HG03095 (cell line): ENCODE measurements at regions not wholly inside any gene's neighbourhood (a gene's known extent, or its start where the extent isn't known, plus 50 kb on each side); places are given as distances from the start of the nearest gene placed in this dataset.
"Not testable (repeated sequence)": the region's sequence is repeated elsewhere in the genome, so short reads cannot be mapped to it uniquely, and the experiment has no call there.

ENCODE experiments used
- ATAC-seq: cut with Tn5 transposase; IDR thresholded peaks from one replicate; pipeline ENCODE4 v1.9.1; 2021; ENCODE audit warnings: moderate library complexity; ENCODE audit not compliant: unreplicated experiment

DNA sequence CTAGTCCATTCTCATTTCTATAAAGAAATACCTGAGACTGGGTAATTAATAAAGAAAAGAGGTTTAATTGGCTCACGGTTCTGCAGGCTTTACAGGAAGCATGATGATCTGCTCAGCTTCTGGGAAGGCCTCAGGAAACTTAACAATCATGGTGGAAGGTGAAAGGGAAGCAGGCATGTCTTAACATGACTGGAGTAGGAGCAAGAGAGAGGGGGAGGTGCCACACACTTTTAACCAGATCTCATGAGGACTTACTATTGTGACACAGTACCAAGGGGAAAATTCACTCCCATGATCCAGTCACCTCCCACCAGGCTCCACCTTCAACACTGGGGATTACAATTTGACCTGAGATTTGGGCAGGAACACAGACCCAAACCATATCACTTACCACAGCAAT is 310.1 kb downstream of the SH3GL2 start:
- not testable (repeated sequence) for ATAC-seq

DNA sequence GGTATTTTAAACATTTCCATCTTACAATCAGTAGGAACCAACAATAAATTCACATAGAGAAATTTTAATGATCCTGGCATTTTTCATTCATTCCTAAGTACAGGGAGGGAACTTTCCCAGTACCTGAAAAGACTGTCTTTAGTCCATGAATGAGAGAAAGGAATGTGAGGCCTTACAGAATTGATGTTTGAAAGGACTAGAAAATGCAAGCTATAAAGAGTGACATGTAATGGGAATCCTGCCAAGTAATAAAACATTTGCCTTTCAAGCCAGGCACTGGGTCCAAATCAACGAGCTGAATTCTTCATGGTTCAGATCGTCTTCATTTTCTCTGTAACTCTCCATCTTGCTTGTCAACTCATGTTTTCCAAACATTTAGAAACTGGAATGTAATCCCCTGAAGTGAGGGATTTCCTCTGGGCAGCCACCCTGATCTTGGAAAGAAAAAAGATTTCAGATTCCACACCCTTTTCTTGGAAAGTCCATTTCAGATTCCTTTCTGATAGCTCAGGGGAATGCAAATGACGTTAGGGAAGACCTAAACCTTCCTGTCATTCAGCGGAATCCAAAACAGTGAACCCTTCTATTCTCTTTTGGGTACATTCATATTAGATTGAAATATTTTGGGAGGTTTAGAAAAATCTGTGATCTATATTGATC is 315.8 kb downstream of the SH3GL2 start:
- no peak for ATAC-seq

DNA sequence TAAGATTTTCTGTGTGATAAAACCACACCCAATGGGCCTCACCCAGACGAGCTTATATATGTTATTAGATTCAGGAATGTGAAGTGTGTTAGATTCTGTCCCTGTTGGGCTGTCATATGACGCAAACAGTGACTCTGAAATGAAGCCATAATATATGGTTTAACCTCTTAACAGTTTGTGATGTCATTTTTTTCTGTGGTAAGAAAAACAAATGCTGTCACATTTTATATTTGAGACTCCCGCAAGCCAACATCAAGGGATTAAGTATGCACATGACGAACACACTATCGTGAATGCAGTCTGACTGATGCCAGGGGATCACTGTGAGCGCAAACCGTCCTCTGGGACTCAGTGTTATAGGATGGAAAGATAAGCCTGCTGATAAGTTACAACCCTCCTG is 321.7 kb downstream of the SH3GL2 start:
- no peak for ATAC-seq

DNA sequence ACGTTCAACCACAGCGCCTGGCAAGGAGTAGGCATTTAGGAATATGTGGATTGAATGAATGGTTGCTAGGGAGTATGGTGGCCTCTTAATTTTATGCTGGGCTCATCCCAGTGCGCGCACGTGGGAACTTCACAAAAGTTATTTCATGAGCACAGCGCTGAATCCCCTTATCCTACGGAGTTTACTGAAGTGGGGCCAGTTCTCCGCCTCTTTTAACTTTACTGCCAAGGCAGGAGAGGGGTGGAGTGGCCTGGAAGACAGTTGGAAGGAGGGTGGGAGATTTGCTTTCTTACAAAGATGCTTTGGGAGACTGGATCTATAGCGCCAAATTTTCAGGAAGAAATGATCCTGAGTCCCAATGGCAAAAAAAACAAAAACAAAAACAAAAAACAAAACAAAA is 326.5 kb downstream of the SH3GL2 start:
- ATAC-seq, result no peak

DNA sequence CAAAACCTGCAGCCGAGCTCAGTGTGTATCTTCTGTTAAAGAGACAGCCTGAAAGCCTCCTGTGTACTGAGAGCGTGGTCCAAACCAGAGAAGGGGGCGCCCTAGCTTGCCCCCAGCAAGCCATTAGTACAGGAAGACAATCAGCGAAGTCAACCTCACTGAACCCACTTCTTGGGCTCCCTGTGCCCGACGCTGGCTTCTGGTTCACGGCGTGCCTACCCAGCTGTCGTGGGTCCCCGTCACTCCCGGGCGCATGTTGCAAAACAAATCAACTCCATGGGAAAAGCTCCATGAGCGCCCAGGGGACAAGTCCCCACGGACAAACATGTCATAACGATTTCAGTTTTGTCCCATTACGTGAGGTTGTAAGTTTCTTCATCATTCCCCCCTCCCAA is 326.9 kb downstream of the SH3GL2 start:
- no peak for ATAC-seq

DNA sequence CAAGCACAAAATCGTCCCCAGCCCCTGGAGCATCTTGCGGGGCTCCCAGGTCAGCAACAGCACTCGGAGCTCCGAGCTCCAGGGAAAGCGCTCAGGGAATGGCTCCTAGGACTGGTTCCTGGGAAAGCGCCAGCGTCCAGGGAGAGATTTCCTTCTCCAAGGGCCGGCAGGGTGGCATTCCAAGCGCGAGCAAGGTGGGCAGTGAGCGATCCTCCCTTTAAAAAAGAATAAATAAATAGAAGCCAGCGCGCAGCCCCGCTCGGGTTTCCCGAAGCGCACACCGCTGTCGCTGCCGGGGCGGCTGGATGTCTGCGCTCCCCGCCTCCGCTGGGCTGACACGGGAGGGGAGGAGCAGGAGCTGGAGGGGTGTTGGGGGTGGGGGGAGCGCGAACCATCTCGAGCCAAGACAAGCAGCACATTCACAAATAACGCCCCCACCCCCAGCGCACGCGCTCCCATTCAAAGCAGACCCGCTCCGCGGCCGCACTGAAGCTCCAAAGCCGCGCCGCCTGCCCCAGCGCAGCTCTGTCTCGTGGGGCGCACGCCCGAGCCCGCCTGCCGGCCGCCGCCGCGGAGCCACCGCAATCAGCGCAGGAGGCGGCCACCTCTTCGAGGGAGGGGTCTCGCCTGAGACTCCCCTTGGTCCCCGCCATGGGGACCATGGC is 327.4 kb downstream of the SH3GL2 start:
- no peak for ATAC-seq

DNA sequence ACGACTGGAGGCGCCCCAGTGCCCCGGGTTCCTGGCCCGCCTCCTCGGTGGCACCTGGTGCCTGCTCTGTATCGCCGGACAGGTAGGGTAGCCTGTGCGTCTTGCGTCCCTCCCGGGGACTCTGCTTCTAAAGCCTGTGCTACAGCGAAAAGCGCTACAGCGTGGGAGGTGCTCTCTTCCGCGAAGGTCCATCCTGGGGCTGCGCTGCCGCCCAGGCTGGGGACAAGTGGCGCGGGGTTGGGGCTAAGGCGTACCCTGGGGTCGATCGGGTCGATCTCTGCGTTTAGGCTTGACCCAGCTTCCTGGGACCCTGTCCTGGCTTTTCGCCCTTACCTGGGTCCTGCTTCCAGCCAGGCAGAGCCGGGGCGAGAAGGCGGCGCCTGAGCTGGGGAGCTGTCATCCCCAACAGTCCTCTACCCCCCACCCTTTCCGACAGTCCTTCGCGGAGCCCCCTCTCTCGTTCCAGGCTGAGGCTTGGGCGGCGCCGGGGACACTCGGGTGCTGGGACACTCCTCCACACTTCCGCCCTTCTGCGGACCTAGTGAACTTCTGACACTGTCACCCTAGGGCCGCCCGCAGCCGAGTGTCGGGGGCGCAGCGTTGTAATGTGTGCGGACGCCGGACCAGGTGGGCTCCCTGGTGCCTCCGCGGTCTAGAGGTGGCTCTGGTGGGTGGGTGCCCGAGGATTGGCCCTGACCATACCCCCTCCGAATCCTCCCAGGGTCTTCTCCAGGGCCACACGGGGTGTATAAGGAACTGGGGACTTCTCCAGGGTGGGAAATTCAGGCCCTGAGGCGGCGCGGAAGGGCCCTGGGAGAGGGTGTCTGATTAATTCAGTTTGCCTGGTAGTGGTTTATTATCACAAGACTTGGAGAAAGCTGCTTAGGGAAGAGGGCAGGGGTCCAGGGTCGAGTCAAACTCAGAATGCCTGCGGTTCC is 328.2 kb downstream of the SH3GL2 start:
- no peak for ATAC-seq

DNA sequence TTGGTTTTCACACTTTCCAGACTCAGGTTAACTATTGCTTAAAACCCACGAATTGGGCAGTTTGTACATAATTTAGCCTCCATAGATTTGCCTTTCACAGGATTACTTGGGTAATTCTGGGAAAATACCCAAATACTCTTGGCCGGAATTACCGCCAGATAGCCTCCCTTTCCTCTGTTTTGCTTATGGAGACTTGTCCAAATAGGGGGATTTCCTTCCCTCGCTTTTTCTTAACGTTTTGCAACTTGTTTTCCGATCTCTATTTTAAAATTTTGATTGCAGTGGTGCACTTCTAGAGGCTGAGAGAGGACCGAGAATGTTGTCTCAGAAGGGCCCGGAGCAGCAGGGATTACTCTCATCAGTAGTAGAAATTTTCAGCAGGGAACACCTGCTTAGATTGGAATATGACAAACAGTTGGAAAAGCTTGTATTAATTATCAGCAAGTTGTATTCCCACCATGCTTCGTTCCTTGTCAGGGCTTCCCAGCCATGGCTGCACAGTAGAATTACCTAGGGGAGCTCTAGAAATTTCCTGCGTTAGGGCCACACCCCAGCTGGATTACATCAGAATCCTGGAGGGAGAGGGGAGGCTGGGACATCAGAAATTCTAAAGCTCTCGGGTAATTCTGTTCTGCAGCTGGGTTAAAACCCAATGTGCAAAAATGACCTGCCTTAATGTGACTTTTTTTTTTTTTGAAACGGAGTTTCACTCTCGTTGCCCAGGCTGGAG is 329.1 kb downstream of the SH3GL2 start:
- no peak for ATAC-seq

DNA sequence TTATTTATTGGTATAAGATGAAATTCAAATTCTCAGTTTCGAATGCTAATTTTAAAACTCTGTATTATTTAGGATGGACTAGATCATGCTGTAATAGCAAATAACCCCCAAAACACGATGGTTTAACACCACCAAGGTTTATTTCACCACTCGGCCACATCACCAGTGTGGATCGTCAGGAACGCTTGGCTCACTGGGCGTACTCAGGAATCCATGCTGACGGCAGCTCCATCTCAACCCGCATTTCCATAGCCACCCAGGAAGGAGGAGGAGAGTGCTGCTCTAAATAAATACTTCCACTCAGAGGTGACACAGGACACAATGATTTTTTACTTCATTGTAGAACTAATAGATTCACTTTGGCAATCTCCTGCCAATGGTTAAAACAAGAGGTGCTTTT is 347.4 kb downstream of the SH3GL2 start:
- no peak for ATAC-seq

DNA sequence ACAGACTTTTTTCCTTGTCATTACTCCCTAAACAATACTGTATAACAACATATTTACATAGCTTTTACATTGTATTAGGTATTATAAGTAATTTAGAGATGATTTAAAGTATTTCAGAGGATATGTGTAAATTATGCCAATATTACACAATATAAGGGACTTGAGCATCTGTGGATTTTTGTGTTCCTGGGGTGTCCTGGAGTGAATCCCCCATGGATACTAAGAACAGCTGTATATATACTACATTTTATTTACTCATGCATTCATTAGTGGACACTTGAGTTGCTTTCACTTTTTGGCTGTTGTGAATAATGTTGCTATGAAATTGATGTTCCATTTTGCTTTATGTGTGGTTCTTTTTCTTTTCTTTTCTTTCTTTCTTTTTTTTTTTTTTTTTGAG is 348.8 kb downstream of the SH3GL2 start:
- no peak for ATAC-seq

DNA sequence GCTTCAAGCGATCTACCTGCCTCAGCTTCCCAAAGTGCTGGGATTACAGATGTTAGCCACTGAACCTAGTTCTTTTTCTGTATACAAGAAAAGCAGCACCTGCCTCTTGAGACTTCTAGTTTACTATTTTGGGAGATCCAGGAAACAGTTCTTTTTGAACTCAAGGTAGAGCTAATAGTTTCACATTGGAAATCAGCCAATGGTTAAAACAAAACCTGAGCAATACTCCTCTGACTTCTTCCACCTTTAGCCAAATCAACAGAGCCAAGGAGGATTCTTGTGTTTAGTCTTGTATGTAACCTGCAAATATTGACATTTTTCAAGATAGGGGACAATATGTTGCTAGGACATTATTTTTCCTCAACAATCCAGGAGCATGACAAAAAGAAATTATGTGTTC is 349.4 kb downstream of the SH3GL2 start:
- no peak for ATAC-seq

DNA sequence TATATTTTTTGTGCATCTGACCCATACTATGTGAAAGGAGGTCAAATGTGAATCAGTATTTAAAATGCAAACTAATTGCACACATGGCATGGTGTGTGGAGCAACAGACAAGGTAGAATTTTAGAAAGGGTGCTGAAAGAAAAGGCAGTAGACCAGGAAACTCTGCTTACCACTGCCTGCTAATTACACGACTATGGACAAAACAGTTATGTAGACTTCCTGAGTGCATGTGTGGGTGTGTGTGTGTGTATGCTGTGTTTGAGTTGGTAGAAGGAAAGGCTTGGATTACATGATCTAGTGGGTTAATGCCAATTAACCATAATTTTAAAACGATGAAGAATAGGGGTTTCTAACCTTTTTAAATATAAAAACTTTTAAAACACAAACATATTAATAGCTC is 349.9 kb downstream of the SH3GL2 start:
- ATAC-seq, result no peak

DNA sequence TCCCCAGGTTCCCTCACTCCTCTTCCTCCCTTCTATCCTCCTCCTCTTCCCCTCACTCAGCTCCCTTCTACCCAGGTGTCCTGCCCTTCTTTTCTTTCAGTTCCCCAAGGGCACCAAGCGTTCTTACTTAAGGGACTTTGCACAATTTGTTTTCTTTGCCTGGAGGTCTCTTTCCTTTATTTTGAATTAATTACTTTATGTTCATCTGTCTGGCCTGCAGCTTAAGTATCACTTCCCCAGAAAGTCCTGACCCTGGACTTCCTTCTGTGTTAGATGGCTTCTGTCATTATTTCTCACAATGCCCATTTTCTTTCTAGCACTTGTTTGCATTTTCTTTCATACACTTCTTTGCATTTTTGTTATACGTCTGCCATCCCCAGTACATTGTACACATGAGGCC is 350.6 kb downstream of the SH3GL2 start:
- no peak for ATAC-seq

DNA sequence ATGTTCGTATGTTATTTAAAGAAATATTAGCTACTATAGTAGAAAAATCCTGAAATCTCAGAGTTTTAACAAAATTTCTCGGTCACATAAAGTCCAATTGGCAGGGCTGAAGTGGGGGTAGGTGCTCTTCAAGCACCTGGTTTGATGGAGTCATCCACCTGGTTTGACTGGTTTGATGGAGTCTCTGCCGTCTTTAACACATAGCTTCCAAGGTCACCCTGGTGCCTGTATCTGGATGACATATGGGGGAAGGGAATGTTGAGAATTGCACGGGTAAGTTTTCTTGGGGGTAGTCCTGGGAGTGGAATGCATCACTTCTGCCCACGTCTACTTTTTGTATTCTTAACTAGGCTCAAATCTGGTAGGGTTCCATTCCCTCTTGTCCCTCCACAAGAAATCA is 351.2 kb downstream of the SH3GL2 start:
- ATAC-seq, result no peak

DNA sequence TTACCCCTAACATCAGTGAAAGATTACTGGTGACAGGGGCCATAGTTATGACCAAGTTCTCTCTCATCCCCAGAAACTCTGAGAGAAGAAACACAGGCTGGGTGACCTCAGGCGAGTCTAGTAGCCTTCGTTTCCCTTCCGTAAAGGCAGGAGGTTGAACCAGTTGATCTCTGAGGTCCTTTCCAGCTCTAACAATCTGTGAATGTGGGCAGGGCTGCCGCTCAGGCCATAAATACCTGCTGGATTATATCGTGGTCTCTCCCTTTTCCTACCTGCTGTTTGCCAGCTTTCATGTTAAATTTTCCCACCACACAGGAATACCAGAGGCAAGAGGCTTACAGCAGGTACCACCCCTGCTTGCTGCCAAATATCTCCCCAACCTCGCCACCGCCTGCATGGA is 357.5 kb downstream of the SH3GL2 start:
- no peak for ATAC-seq

DNA sequence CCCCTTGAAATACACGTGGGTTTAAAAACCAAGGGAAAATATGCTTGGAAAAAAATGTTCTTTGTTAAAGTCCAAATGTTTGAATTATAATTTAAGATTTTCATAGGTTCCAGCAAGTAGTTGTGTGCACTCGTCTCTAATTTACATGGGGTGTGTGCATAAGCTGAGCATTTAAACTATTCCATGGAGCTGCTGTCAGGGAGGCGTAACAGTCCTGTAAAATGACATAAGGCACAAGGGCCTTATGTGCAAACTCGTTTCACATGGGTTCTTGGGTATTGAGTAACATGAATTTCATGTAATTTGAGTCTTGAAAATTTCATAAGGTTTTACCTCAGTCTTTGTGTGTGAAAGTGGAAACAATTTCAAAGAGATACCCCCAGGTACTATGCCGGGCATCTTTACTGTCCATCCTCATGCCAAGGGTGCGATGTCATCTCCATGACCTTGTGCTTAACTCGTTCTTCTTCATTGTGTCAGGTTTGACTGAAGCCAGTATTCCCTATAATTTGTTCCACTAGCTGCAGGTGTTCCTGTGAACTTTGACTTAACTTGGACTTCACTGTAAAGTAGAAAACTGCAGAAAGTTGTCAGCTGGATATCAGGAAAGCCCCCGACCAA is 359.3 kb downstream of the SH3GL2 start:
- ATAC-seq, result no peak

DNA sequence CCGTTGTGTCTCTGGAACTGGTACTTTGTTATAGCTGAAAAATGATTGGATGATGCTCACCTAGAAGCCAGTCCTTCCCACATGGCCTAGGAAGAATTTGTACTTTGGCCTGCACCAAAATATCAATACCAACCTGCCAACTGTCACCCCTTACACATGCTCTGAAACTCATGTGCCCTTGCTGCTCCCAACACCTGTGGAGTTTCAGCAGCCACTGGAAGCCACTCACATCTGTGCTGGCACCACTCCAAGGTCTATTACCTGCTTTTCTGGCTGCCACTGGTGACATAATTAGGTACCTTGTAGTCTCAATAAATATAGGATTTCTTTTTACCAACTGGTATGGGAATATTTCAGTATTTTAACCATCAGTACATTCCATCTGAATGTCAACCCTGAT is 363.6 kb downstream of the SH3GL2 start:
- no peak for ATAC-seq

DNA sequence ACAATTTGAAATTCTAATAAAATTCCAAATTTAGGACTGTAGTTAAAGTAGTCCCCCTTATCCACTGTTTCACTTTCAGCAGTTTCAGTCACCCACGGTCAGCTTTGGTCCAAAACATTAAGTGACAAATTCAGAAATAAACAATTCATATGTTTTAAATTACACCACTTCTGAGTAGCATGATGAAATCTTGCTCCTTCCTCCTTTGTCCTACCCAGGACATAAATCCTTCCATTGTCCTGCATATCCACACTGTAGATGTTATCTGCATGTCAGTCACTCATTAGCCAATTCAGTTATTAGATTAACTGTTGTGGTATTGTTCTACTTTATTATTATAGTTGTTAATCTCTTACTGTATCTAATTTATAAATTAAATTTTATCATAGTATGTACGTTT is 376.5 kb downstream of the SH3GL2 start:
- no peak for ATAC-seq

DNA sequence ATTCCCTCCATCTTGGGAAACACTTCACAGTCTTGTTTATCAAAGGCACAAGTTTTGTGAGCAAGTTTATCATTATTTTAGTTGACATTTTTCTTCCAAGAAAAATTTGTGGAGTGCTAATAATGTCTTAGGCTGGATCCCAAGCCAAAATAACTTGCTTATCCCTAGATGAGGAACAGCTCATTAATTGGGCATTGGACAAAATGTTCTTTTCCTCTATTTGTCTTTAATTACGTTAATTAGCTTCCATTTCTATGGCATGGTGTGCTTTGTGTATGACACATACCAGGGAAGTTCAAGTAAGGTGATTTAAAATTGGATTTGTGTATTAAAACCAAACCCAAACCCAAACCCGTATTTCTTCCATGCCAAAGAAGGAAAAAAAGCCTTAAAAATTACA is 379.5 kb downstream of the SH3GL2 start:
- ATAC-seq, result no peak

DNA sequence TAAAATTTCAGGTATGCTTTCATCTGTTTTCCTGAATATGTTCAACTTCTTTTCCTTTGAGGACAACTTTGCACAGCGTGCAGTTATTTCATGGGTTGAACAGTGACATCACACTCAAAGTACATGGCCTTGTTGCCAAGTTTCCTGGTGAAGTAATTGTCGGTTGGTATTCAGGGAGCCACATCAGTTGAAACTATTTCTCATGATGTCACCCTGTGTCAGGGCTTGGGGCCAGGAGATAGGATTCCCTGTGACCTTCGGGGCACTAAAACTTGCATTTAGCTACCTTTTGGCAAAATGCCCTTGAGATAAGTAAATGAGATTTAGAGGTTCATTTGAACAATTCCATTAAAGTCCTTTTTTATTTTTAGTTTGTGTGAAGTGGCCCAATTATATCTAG is 383.9 kb downstream of the SH3GL2 start:
- ATAC-seq, result no peak

DNA sequence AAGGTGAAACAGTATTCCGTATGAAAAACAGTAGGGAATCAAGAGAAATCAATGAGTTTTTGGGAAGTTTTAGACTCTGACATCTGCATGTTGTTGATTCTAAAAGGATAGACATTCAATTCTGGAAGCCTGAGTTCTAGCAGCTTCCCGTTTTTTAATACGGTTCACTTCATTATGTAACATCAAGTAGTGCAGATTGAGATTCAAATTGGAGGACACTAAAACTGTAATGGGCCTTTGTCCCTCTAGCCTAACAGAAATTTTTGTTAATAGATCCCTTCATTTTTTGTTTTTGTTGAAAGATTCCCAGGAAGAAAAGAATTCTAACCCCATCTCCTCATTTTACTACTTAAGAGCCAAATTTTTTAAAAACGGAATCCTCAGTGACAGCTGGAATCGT is 384.6 kb downstream of the SH3GL2 start:
- no peak for ATAC-seq
